ENCODE measurements at regions not wholly inside any gene's neighbourhood (a gene's known extent, or its start where the extent isn't known, plus 50 kb on each side); places are given as distances from the start of the nearest gene placed in this dataset.

DNA sequence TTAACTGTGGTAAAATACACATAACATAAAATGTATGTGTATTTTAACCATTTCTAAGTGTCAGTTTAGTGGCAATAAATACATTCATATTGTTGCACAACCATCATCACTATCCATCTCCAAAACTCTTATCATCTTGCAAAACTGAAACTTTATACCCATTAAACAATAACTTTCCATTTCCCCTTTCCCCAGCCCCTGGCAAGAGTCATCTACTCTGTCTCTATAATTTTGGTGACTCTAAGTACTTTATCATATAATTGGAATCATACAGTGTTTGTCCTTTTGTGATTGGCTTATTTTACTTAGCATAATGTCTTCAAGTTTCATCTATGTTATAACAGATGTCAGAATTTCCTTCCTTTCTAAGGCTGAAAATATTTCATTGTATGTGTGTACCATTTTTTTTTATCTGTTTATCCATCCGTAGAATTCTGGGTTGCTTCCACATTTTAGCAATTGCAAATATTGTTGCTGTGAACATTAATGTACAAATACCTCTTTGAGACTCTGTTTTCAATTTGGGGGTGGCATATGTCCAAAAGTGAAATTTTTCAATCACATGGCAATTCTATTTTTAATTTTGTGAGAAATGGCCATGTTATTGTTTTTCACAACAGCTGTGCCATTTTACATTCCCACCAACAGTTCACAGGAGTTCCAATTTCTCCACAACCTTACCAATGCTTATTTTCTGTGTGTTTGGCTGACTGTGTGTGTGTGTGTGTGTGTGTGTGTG is 153.9 kb upstream of the GORAB start:
- no peak for FAIRE-seq
- 29 to 88% (median 63%) methylated on average over 1 of the region's 1 CpG for WGBS, 3 donors
- DNase-seq = no peak
- no peak overlapping the region for H3K27ac ChIP-seq (ENCODE audit: low read depth in 1 of 3, low read length in 2 of 3)
- no peaks in the 10 kb centered on the region for H3K36me3 ChIP-seq (ENCODE audit: control insufficient read depth in 3 of 3, insufficient read depth in 2 of 3, low read depth in 1 of 3, low read length in 3 of 3)
- H3K9me3 ChIP-seq (ENCODE audit: control insufficient read depth in 2 of 2, insufficient read depth in 1 of 2, low read depth in 1 of 2, low read length in 1 of 2) = no peaks in the 10 kb centered on the region
- no peaks in the 10 kb centered on the region for H3K4me1 ChIP-seq (ENCODE audit: control insufficient read depth in 3 of 3, insufficient read depth in 2 of 3, low read depth in 1 of 3, low read length in 2 of 3)
- H3K4me3 ChIP-seq (ENCODE audit: low read depth in 1 of 3, low read length in 3 of 3) = no peak overlapping the region
- H3K27me3 ChIP-seq (ENCODE audit: control insufficient read depth in 3 of 3, insufficient read depth in 3 of 3, low read length in 3 of 3) = no peaks in the 10 kb centered on the region

DNA sequence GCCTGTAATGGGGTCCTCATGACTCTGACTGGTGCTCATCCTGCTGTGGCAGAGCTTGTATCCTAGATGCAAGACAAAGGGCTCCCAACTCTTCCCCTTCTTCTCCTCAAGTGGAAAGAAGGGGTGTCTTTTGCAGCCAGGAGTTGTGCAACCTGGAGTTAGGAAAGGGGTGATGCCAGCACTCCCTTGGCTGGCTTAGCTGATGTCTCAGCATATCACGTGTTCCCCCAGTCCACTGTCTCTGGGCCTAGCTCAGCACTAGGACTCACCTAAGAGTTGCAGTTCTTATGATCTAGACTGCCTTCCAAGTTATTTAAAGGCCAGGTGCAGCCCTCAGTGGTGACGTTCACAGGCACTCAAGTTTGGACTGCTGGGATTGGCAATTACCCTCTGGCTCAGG is 146.2 kb upstream of the GORAB start:
- DNase-seq (no peak), FAIRE-seq (no peak)
- no peak overlapping the region for H3K27ac ChIP-seq (ENCODE audit: low read depth in 1 of 3, low read length in 2 of 3)
- no peaks in the 10 kb centered on the region for H3K4me1 ChIP-seq (ENCODE audit: control insufficient read depth in 3 of 3, insufficient read depth in 2 of 3, low read depth in 1 of 3, low read length in 2 of 3)
- no peaks in the 10 kb centered on the region for H3K36me3 ChIP-seq (ENCODE audit: control insufficient read depth in 3 of 3, insufficient read depth in 2 of 3, low read depth in 1 of 3, low read length in 3 of 3)
- H3K27me3 ChIP-seq (ENCODE audit: control insufficient read depth in 3 of 3, insufficient read depth in 3 of 3, low read length in 3 of 3) = no peaks in the 10 kb centered on the region
- H3K4me3 ChIP-seq (ENCODE audit: low read depth in 1 of 3, low read length in 3 of 3) = no peak overlapping the region
- no peaks in the 10 kb centered on the region for H3K9me3 ChIP-seq (ENCODE audit: control insufficient read depth in 2 of 2, insufficient read depth in 1 of 2, low read depth in 1 of 2, low read length in 1 of 2)
- 68 to 87% (median 87%) methylated on average over 2 of the region's 2 CpGs for WGBS, 3 donors

- FAIRE-seq (no peak), DNase-seq (no peak)
- H3K9me3 ChIP-seq (ENCODE audit: control insufficient read depth in 2 of 2, insufficient read depth in 1 of 2, low read depth in 1 of 2, low read length in 1 of 2) = no peaks in the 10 kb centered on the region
- no peak overlapping the region for H3K4me3 ChIP-seq (ENCODE audit: low read depth in 1 of 3, low read length in 3 of 3)
- no peaks in the 10 kb centered on the region for H3K4me1 ChIP-seq (ENCODE audit: control insufficient read depth in 3 of 3, insufficient read depth in 2 of 3, low read depth in 1 of 3, low read length in 2 of 3)
- no peaks in the 10 kb centered on the region for H3K36me3 ChIP-seq (ENCODE audit: control insufficient read depth in 3 of 3, insufficient read depth in 2 of 3, low read depth in 1 of 3, low read length in 3 of 3)
- no peak overlapping the region for H3K27ac ChIP-seq (ENCODE audit: low read depth in 1 of 3, low read length in 2 of 3)
- WGBS, 3 donors = 22 to 49% (median 28%) methylated on average over 2 of the region's 2 CpGs
- H3K27me3 ChIP-seq (ENCODE audit: control insufficient read depth in 3 of 3, insufficient read depth in 3 of 3, low read length in 3 of 3) = no peaks in the 10 kb centered on the region
Measured at GRCh38 chr1:170388489-170388888, 143.5 kb upstream of the GORAB start.

DNA sequence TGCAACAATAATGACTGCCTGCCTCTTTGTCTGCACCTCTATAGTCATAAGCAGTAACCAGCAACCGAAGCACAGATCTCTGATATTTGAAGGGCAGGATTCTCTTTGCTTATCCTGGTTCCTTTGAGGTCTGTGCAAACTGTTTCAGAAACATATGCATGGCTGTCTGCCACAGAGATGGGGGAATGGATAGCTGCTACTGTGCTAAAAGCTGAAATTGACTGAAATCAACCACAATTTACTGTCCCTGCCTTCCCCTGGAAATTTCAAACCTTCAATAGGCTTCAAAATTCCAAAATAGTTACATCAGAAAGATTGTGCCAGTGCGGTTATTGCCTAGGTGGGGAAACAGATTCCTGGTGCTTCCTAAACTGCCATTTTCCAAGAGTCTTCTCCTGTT is 136.8 kb upstream of the GORAB start:
- H3K27ac ChIP-seq (ENCODE audit: low read depth in 1 of 3, low read length in 2 of 3) = no peak overlapping the region
- no peak overlapping the region for H3K4me3 ChIP-seq (ENCODE audit: low read depth in 1 of 3, low read length in 3 of 3)
- no peaks in the 10 kb centered on the region for H3K36me3 ChIP-seq (ENCODE audit: control insufficient read depth in 3 of 3, insufficient read depth in 2 of 3, low read depth in 1 of 3, low read length in 3 of 3)
- H3K4me1 ChIP-seq (ENCODE audit: control insufficient read depth in 3 of 3, insufficient read depth in 2 of 3, low read depth in 1 of 3, low read length in 2 of 3) = no peaks in the 10 kb centered on the region
- no peaks in the 10 kb centered on the region for H3K9me3 ChIP-seq (ENCODE audit: control insufficient read depth in 2 of 2, insufficient read depth in 1 of 2, low read depth in 1 of 2, low read length in 1 of 2)
- DNase-seq (no peak), FAIRE-seq (no peak)
- 88 to 92% (median 91%) methylated on average over 2 of the region's 2 CpGs for WGBS, 3 donors
- no peaks in the 10 kb centered on the region for H3K27me3 ChIP-seq (ENCODE audit: control insufficient read depth in 3 of 3, insufficient read depth in 3 of 3, low read length in 3 of 3)

- Histone ChIP-seq H3K9me3 (ENCODE audit: control insufficient read depth in 2 of 2, insufficient read depth in 1 of 2, low read depth in 1 of 2, low read length in 1 of 2) (no peaks in the 10 kb centered on the region), H3K4me3 (ENCODE audit: low read depth in 1 of 3, low read length in 3 of 3) (no peak overlapping the region), H3K27ac (ENCODE audit: low read depth in 1 of 3, low read length in 2 of 3) (no peak overlapping the region), H3K4me1 (ENCODE audit: control insufficient read depth in 3 of 3, insufficient read depth in 2 of 3, low read depth in 1 of 3, low read length in 2 of 3) (no peaks in the 10 kb centered on the region), H3K36me3 (ENCODE audit: control insufficient read depth in 3 of 3, insufficient read depth in 2 of 3, low read depth in 1 of 3, low read length in 3 of 3) (no peaks in the 10 kb centered on the region), H3K27me3 (ENCODE audit: control insufficient read depth in 3 of 3, insufficient read depth in 3 of 3, low read length in 3 of 3) (no peaks in the 10 kb centered on the region)
- FAIRE-seq (no peak), DNase-seq (no peak)
Measured at GRCh38 chr1:170397061-170397460, 134.9 kb upstream of the GORAB start.

GRCh38 chr1:170402476-170403311 is 129.3 kb upstream of the GORAB start:
- 70 to 80% (median 80%) methylated on average over 4 of the region's 4 CpGs for WGBS, 3 donors
- no peak overlapping the region for H3K4me3 ChIP-seq (ENCODE audit: low read depth in 1 of 3, low read length in 3 of 3)
- H3K9me3 ChIP-seq (ENCODE audit: control insufficient read depth in 2 of 2, insufficient read depth in 1 of 2, low read depth in 1 of 2, low read length in 1 of 2) = no peaks in the 10 kb centered on the region
- no peaks in the 10 kb centered on the region for H3K27me3 ChIP-seq (ENCODE audit: control insufficient read depth in 3 of 3, insufficient read depth in 3 of 3, low read length in 3 of 3)
- DNase-seq = no peak
- no peak for FAIRE-seq
- no peak overlapping the region for H3K27ac ChIP-seq (ENCODE audit: low read depth in 1 of 3, low read length in 2 of 3)
- H3K4me1 ChIP-seq (ENCODE audit: control insufficient read depth in 3 of 3, insufficient read depth in 2 of 3, low read depth in 1 of 3, low read length in 2 of 3) = no peaks in the 10 kb centered on the region
- H3K36me3 ChIP-seq (ENCODE audit: control insufficient read depth in 3 of 3, insufficient read depth in 2 of 3, low read depth in 1 of 3, low read length in 3 of 3) = no peaks in the 10 kb centered on the region

DNA sequence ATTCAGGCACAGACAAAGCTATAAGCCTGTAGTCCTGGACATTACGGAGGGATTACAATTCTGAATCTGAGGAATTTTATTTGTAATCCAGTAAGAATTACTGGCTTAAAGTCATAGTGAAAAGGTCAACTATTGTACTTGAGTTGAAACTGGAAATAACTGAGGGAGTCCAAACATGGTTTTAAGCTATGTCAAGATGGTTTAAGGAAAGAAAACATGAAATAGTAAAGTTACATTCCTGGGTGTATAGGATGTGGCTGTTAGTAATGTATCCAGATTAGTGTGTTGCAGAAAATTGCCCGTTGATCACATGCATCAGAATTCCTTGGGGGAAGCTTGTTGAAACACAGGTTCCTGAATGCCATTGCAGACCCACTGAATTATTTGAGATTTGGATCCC is 124.8 kb upstream of the GORAB start:
- no peaks in the 10 kb centered on the region for H3K9me3 ChIP-seq (ENCODE audit: control insufficient read depth in 2 of 2, insufficient read depth in 1 of 2, low read depth in 1 of 2, low read length in 1 of 2)
- no peak overlapping the region for H3K27ac ChIP-seq (ENCODE audit: low read depth in 1 of 3, low read length in 2 of 3)
- no peaks in the 10 kb centered on the region for H3K4me1 ChIP-seq (ENCODE audit: control insufficient read depth in 3 of 3, insufficient read depth in 2 of 3, low read depth in 1 of 3, low read length in 2 of 3)
- FAIRE-seq (no peak), DNase-seq (no peak)
- H3K36me3 ChIP-seq (ENCODE audit: control insufficient read depth in 3 of 3, insufficient read depth in 2 of 3, low read depth in 1 of 3, low read length in 3 of 3) = no peaks in the 10 kb centered on the region
- no peaks in the 10 kb centered on the region for H3K27me3 ChIP-seq (ENCODE audit: control insufficient read depth in 3 of 3, insufficient read depth in 3 of 3, low read length in 3 of 3)
- H3K4me3 ChIP-seq (ENCODE audit: low read depth in 1 of 3, low read length in 3 of 3) = no peak overlapping the region
- WGBS, 3 donors = 68 to 71% (median 70%) methylated on average over 2 of the region's 2 CpGs

GRCh38 chr1:170407581-170407980 is 124.4 kb upstream of the GORAB start:
- H3K4me1 ChIP-seq (ENCODE audit: control insufficient read depth in 3 of 3, insufficient read depth in 2 of 3, low read depth in 1 of 3, low read length in 2 of 3) = no peaks in the 10 kb centered on the region
- H3K27ac ChIP-seq (ENCODE audit: low read depth in 1 of 3, low read length in 2 of 3) = no peak overlapping the region
- H3K9me3 ChIP-seq (ENCODE audit: control insufficient read depth in 2 of 2, insufficient read depth in 1 of 2, low read depth in 1 of 2, low read length in 1 of 2) = no peaks in the 10 kb centered on the region
- H3K27me3 ChIP-seq (ENCODE audit: control insufficient read depth in 3 of 3, insufficient read depth in 3 of 3, low read length in 3 of 3) = no peaks in the 10 kb centered on the region
- FAIRE-seq (no peak), DNase-seq (no peak)
- 50 to 57% (median 52%) methylated on average over 1 of the region's 1 CpG for WGBS, 3 donors
- no peak overlapping the region for H3K4me3 ChIP-seq (ENCODE audit: low read depth in 1 of 3, low read length in 3 of 3)
- no peaks in the 10 kb centered on the region for H3K36me3 ChIP-seq (ENCODE audit: control insufficient read depth in 3 of 3, insufficient read depth in 2 of 3, low read depth in 1 of 3, low read length in 3 of 3)

Data from small intestine (tissue), 7 donors.